AG04450 (cell line): ENCODE measurements at regions not wholly inside any gene's neighbourhood (a gene's known extent, or its start where the extent isn't known, plus 50 kb on each side); places are given as distances from the start of the nearest gene placed in this dataset.

Experiments
- CTCF ChIA-PET: fragments of 300-600, 350-600 bp; formaldehyde crosslinking; extraction: SDS; loops from one replicate; lab custom pipeline; 2022; ENCODE audit warnings: antibody characterized with exemption, inconsistent platforms; lab: Charles Lee
- POLR2A ChIA-PET: fragments of 350-600 bp; formaldehyde crosslinking; extraction: SDS; loops from one replicate; lab custom pipeline; 2021; ENCODE audit warnings: antibody characterized with exemption, inconsistent platforms; lab: Yijun Ruan, JAX
- DNase-seq: peaks from one replicate; pipeline ENCODE4 v3.0.0-alpha.2; 2011; ENCODE audit warnings: low read depth, low spot score
- H3K27ac ChIP-seq: one replicate; pipeline ENCODE4 v1.5.1; 2012; ENCODE audit warnings: low read depth, low read length, control low read depth
- H3K27me3 ChIP-seq: one replicate; pipeline ENCODE4 v1.6.0; 2012; ENCODE audit warnings: low read length; ENCODE audit not compliant: control insufficient read depth, insufficient read depth
- H3K4me3 ChIP-seq: 2 replicates; pipeline ENCODE4 v1.5.1; 2011; ENCODE audit warnings: mild to moderate bottlenecking, low read depth, low read length, control low read depth
- H3K9me3 ChIP-seq: 2 replicates; pipeline ENCODE4 v1.5.1; 2012; ENCODE audit warnings: low read length; ENCODE audit not compliant: control insufficient read depth, insufficient read depth
- TF ChIP-seq, protein P1 (sequence below): IDR thresholded peaks from 2 replicates; pipeline ENCODE4 v1.5.1; 2011; ENCODE audit warnings: low read depth, low read length, control low read depth, inconsistent platforms

DNA sequence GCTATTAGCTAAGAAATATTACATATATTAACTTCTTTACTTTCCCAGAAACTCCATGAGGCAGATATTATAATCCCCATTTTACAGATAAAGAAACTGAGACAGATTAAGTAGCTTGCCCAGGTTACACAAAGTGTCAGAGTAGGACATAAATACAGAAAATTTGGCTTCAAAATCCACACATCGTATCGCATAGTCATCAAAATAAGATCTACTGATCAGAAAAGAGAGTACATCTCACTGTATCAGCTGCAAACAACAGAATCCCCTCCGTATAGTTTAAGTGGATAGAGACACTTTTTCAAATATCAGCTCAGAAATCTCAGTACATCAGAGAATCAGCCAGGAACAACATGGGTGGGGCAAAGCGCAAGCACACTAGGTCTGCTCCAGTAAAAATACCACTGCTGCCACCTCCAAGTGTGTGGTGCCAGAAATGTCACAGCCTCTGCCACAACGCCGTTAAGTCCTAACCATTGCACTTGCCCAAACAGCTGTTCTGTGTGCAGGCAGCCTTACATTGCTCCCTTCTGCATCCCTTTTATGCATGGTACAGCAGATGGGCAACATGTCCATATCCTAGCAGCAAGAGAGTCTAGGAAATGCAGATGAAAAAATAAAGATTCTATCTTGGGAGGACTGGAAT is 204.8 kb downstream of the KLF12 start:
- no peak overlapping the region for H3K4me3 ChIP-seq
- H3K27me3 ChIP-seq = no peaks in the 10 kb centered on the region
- H3K9me3 ChIP-seq = no peaks in the 10 kb centered on the region
- no peak for DNase-seq
- ChIA-PET CTCF (no interaction called here), POLR2A (no interaction called here)
- no peak overlapping the region for H3K27ac ChIP-seq
- TF ChIP-seq, protein P1, sequence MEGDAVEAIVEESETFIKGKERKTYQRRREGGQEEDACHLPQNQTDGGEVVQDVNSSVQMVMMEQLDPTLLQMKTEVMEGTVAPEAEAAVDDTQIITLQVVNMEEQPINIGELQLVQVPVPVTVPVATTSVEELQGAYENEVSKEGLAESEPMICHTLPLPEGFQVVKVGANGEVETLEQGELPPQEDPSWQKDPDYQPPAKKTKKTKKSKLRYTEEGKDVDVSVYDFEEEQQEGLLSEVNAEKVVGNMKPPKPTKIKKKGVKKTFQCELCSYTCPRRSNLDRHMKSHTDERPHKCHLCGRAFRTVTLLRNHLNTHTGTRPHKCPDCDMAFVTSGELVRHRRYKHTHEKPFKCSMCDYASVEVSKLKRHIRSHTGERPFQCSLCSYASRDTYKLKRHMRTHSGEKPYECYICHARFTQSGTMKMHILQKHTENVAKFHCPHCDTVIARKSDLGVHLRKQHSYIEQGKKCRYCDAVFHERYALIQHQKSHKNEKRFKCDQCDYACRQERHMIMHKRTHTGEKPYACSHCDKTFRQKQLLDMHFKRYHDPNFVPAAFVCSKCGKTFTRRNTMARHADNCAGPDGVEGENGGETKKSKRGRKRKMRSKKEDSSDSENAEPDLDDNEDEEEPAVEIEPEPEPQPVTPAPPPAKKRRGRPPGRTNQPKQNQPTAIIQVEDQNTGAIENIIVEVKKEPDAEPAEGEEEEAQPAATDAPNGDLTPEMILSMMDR = no peak

- Histone ChIP-seq H3K4me3 (no peak overlapping the region), H3K9me3 (no peaks in the 10 kb centered on the region), H3K27ac (no peak overlapping the region), H3K27me3 (no peaks in the 10 kb centered on the region)
- ChIA-PET CTCF (no interaction called here), POLR2A (no interaction called here)
- TF ChIP-seq, protein P1 = no peak
- DNase-seq = no peak
Observed at GRCh38 chr13:73924607-73925006, 209.6 kb downstream of the KLF12 start.

GRCh38 chr13:73922493-73923393 is 211.5 kb downstream of the KLF12 start:
- H3K4me3 ChIP-seq = no peak overlapping the region
- CTCF ChIA-PET = no interaction called here
- H3K27me3 ChIP-seq = no peaks in the 10 kb centered on the region
- TF ChIP-seq, protein P1 = no peak
- H3K27ac ChIP-seq = no peak overlapping the region
- DNase-seq = no peak
- H3K9me3 ChIP-seq = no peaks in the 10 kb centered on the region
- POLR2A ChIA-PET = no interaction called here

DNA sequence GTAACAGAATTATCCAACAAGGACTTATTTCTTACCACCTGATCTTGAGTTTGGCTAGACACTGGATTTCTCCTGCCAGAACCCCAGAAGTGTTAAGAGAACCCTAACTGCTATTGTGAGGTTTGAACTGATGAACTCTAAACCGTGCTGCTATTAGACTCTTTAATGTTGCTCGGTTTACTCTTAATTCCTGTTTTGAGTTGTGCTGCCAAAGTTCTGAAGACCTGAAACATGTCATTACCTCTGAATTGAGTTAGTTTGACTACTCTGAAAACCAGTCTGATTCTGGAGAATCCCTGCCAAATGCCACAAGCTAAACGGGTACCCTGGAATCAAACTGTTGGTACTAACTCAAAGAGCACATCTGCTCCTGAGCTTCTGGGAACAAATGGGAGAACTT is 215.5 kb downstream of the KLF12 start:
- H3K27ac ChIP-seq = no peak overlapping the region
- H3K27me3 ChIP-seq = no peaks in the 10 kb centered on the region
- DNase-seq = no peak
- no peak overlapping the region for H3K4me3 ChIP-seq
- no peaks in the 10 kb centered on the region for H3K9me3 ChIP-seq
- POLR2A ChIA-PET = no interaction called here
- TF ChIP-seq, protein P1 = no peak
- CTCF ChIA-PET = no interaction called here
